Endothelial cell of umbilical vein (primary cell): ENCODE measurements at regions not wholly inside any gene's neighbourhood (a gene's known extent, or its start where the extent isn't known, plus 50 kb on each side); places are given as distances from the start of the nearest gene placed in this dataset.

Source experiments
- BruUV-seq: library from RNA; stranded (reverse); fragments of 400-500 nt; replicated peaks from 2 replicates; lab custom pipeline; 2021; lab: Mats Ljungman, UMichigan
- CTCF ChIA-PET: fragments of 300-600, 350-600 bp; sonication (Branson Sonifier 250); formaldehyde crosslinking; loops from one replicate; lab custom pipeline; 2021; ENCODE audit warnings: antibody characterized with exemption, inconsistent platforms; lab: Charles Lee
- POLR2A ChIA-PET: fragments of 300-600, 350-600 bp; sonication (Branson Sonifier 250); formaldehyde crosslinking; loops from one replicate; lab custom pipeline; 2021; ENCODE audit warnings: antibody characterized with exemption, inconsistent platforms; lab: Charles Lee
- DNase-seq: peaks from one replicate; pipeline ENCODE4 v3.0.0-alpha.2; 2011; ENCODE audit warnings: low read depth, low spot score
- FAIRE-seq: peaks from 2 replicates; lab custom pipeline; 2011; peaks lifted over from hg19 to GRCh38; lab: Jason Lieb, UNC
- H2AFZ ChIP-seq: 2 replicates; pipeline ENCODE4 v1.6.0; 2012; ENCODE audit warnings: low read depth, low read length, control low read depth, inconsistent platforms
- H3K27ac ChIP-seq: 2 replicates; pipeline ENCODE4 v1.5.1; 2011; ENCODE audit warnings: low read depth, mild to moderate bottlenecking, control low read depth, low read length, moderate library complexity; ENCODE audit not compliant: insufficient read depth
- H3K27me3 ChIP-seq, 2 experiments: 2 replicates each; pipeline versions ENCODE4 v1.6.0 to v1.6.1; 2011; ENCODE audit warnings: low read length in 2 of 2, mixed read lengths in 1 of 2; ENCODE audit not compliant: control insufficient read depth in 2 of 2, insufficient read depth in 2 of 2
- H3K36me3 ChIP-seq, 2 experiments: 2 replicates in 1 of 2; 3 replicates in 1 of 2; pipeline ENCODE4 v1.5.1; 2011; ENCODE audit warnings: low read length in 2 of 2, mild to moderate bottlenecking in 1 of 2, moderate library complexity in 1 of 2; ENCODE audit not compliant: control insufficient read depth in 2 of 2, insufficient read depth in 2 of 2; ENCODE audit errors: extremely low read depth in 1 of 2
- H3K4me1 ChIP-seq: 3 replicates; pipeline ENCODE4 v1.5.1; 2011; ENCODE audit warnings: mild to moderate bottlenecking, low read length; ENCODE audit not compliant: control insufficient read depth, insufficient read depth; ENCODE audit errors: extremely low read depth
- H3K4me2 ChIP-seq: 2 replicates; pipeline ENCODE4 v1.6.1; 2011; ENCODE audit warnings: low read length, control low read depth, mixed read lengths; ENCODE audit not compliant: insufficient read depth
- H3K4me3 ChIP-seq, 3 experiments: fragments of 200-600 bp in 1 of 3; sonication (generic), shearing (Covaris generic) in 1 of 3; replicated peaks in 1 of 3; 2 replicates each; pipeline ENCODE4 v1.5.1; 2011 to 2016; ENCODE audit warnings: control low read depth in 3 of 3, low read length in 3 of 3, mild to moderate bottlenecking in 2 of 3, inconsistent platforms in 1 of 3, low read depth in 1 of 3, moderate library complexity in 1 of 3; ENCODE audit not compliant: insufficient read depth in 1 of 3
- H3K79me2 ChIP-seq: 2 replicates; pipeline ENCODE4 v1.6.0; 2012; ENCODE audit warnings: low read length, inconsistent platforms; ENCODE audit not compliant: control insufficient read depth, insufficient read depth
- H3K9ac ChIP-seq: replicated peaks from 2 replicates; pipeline ENCODE3; 2011; ENCODE audit warnings: low read length, control low read depth; ENCODE audit not compliant: insufficient read depth; ENCODE audit errors: extremely low read depth
- H3K9me1 ChIP-seq: replicated peaks from 3 replicates; pipeline ENCODE4 v1.6.0; 2011; ENCODE audit warnings: mild to moderate bottlenecking, low read length; ENCODE audit not compliant: control insufficient read depth, insufficient read depth; ENCODE audit errors: extremely low read depth
- H3K9me3 ChIP-seq: replicated peaks from 2 replicates; pipeline ENCODE4 v1.5.1; 2012; ENCODE audit warnings: low read length, inconsistent platforms; ENCODE audit not compliant: control insufficient read depth, insufficient read depth
- H4K20me1 ChIP-seq: replicated peaks from 2 replicates; pipeline ENCODE3; 2011; ENCODE audit warnings: mild to moderate bottlenecking, low read length; ENCODE audit not compliant: control insufficient read depth, insufficient read depth; ENCODE audit errors: extremely low read depth
- EZH2 ChIP-seq: IDR thresholded peaks from 2 replicates; pipeline ENCODE4 v1.6.1; 2012; ENCODE audit warnings: borderline replicate concordance, low read depth, mild to moderate bottlenecking, moderate library complexity, low read length, inconsistent platforms; ENCODE audit not compliant: severe bottlenecking
- FOS ChIP-seq: IDR thresholded peaks from 2 replicates; pipeline ENCODE4 v1.6.1; 2011; ENCODE audit warnings: mild to moderate bottlenecking, low read length, moderate library complexity, borderline replicate concordance; ENCODE audit not compliant: insufficient read depth
- GATA2 ChIP-seq: IDR thresholded peaks from 2 replicates; pipeline ENCODE4 v1.7.0; 2011; ENCODE audit warnings: low read depth, mild to moderate bottlenecking, moderate library complexity, mixed read lengths, low read length; ENCODE audit not compliant: insufficient read length, insufficient read depth
- JUN ChIP-seq: IDR thresholded peaks from 2 replicates; pipeline ENCODE4 v1.6.1; 2011; ENCODE audit warnings: borderline replicate concordance, low read depth; ENCODE audit not compliant: insufficient read length, insufficient read depth
- MYC ChIP-seq: IDR thresholded peaks from one replicate; pipeline ENCODE4 v1.6.1; 2011; ENCODE audit warnings: mild to moderate bottlenecking, low read depth, low read length
- POLR2A ChIP-seq: IDR thresholded peaks from 2 replicates; pipeline ENCODE4 v1.6.1; 2012; ENCODE audit warnings: low read depth, mild to moderate bottlenecking, control low read depth, low read length
- POLR2AphosphoS5 ChIP-seq: IDR thresholded peaks from 2 replicates; pipeline ENCODE4 v1.6.1; 2012; ENCODE audit warnings: low read depth, mild to moderate bottlenecking, control low read depth, low read length, moderate library complexity; ENCODE audit not compliant: insufficient read depth
- dilution Hi-C: fragments of 300-500 bp; cut with MboI; formaldehyde crosslinking; loops from one replicate; pipeline ENCODE4 v1.15.0; 2019; ENCODE audit warnings: low sequenced_read_pairs; ENCODE audit not compliant: extremely low pct_ligation_motif_present
- intact Hi-C: fragments of 100-400 bp; cut with micrococcal nuclease; formaldehyde crosslinking; loops from one replicate; pipeline ENCODE4 v1.10.0; 2022
- TF ChIP-seq, protein P1 (sequence below): IDR thresholded peaks from 2 replicates; pipeline ENCODE4 v1.6.1; 2011; ENCODE audit not compliant: insufficient read depth, insufficient read length
- TF ChIP-seq, protein P2 (sequence below), 2 donors: IDR thresholded peaks; 1 replicate in 1 of 2; 2 replicates in 1 of 2; pipeline ENCODE4 v1.5.1; 2011; ENCODE audit warnings: low read length in 2 of 2, mild to moderate bottlenecking in 2 of 2, moderate library complexity in 2 of 2, control low read depth in 1 of 2, inconsistent platforms in 1 of 2, low read depth in 1 of 2; ENCODE audit not compliant: insufficient read depth in 1 of 2; ENCODE audit errors: extremely low read depth in 1 of 2

DNA sequence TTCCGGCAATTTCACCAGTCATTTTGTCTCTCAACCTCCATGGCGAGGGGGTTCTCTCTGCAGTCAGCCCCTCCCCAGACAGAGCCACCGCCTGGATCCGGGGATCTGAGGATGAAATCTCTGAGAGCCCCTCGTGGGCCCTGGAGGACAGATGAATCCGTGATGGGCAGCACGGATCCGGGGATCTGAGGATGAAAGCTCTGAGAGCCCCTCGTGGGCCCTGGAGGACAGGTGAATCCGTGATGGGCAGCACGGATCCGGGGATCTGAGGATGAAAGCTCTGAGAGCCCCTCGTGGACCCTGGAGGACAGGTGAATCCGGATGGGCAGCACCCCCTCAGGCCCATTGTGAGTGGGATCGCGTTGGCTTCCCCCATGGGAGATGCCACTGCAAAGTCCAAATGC, 106.5 kb downstream of the DACT2 start:
- Histone ChIP-seq H3K4me3 (no peak overlapping the region), H3K9ac (no peak overlapping the region), H3K36me3 (no peaks in the 10 kb centered on the region), H3K9me1 (no peaks in the 10 kb centered on the region), H2AFZ (no peak overlapping the region), H4K20me1 (no peaks in the 10 kb centered on the region), H3K4me2 (no peak overlapping the region), H3K79me2 (no peaks in the 10 kb centered on the region), H3K4me1 (no peaks in the 10 kb centered on the region), H3K9me3 (no peaks in the 10 kb centered on the region), H3K27ac (no peak overlapping the region), H3K27me3 (no peaks in the 10 kb centered on the region)
- DNase-seq (no peak), FAIRE-seq (no peak)
- TF ChIP-seq GATA2 (no peak), MYC (no peak), POLR2A (no peak), POLR2AphosphoS5 (no peak), JUN (no peak), EZH2 (no peak), FOS (no peak)
- TF ChIP-seq, protein P1, sequence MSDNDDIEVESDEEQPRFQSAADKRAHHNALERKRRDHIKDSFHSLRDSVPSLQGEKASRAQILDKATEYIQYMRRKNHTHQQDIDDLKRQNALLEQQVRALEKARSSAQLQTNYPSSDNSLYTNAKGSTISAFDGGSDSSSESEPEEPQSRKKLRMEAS = no peak
- TF ChIP-seq, protein P2, sequence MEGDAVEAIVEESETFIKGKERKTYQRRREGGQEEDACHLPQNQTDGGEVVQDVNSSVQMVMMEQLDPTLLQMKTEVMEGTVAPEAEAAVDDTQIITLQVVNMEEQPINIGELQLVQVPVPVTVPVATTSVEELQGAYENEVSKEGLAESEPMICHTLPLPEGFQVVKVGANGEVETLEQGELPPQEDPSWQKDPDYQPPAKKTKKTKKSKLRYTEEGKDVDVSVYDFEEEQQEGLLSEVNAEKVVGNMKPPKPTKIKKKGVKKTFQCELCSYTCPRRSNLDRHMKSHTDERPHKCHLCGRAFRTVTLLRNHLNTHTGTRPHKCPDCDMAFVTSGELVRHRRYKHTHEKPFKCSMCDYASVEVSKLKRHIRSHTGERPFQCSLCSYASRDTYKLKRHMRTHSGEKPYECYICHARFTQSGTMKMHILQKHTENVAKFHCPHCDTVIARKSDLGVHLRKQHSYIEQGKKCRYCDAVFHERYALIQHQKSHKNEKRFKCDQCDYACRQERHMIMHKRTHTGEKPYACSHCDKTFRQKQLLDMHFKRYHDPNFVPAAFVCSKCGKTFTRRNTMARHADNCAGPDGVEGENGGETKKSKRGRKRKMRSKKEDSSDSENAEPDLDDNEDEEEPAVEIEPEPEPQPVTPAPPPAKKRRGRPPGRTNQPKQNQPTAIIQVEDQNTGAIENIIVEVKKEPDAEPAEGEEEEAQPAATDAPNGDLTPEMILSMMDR (IDR thresholded peaks at IDR 0.05; ENCODE audit: extremely low read depth in 1 of 2, insufficient read depth in 1 of 2, low read depth in 1 of 2, low read length in 2 of 2) = no peak
- ChIA-PET POLR2A (no interaction called here), CTCF (no interaction called here)
- BruUV-seq = no TSS peak
- intact Hi-C loops (no loop called here), dilution Hi-C loops (no loop called here)
